ENCODE measurements at regions not wholly inside any gene's neighbourhood (a gene's known extent, or its start where the extent isn't known, plus 50 kb on each side); places are given as distances from the start of the nearest gene placed in this dataset.
"Not testable (repeated sequence)": the region's sequence is repeated elsewhere in the genome, so short reads cannot be mapped to it uniquely, and the experiment has no call there.

GRCh38 chr13:84697591-84697990 lies 815.3 kb upstream of the SLITRK1 start:
- not testable (repeated sequence) for DNase-seq

GRCh38 chr13:84686973-84687372 lies 804.7 kb upstream of the SLITRK1 start:
- DNase-seq, result no peak

GRCh38 chr13:84686458-84686857 lies 804.2 kb upstream of the SLITRK1 start:
- no peak for DNase-seq

- DNase-seq, result no peak
These were observed 802.5 kb upstream of the SLITRK1 start for GRCh38 chr13:84684804-84685203.

GRCh38 chr13:84684048-84684662 lies 801.9 kb upstream of the SLITRK1 start:
- no peak for DNase-seq

- DNase-seq, result no peak
These were observed 801.2 kb upstream of the SLITRK1 start for GRCh38 chr13:84683448-84683847.

- no peak for DNase-seq
These were observed 795.6 kb upstream of the SLITRK1 start for GRCh38 chr13:84677836-84678235.

- no peak for DNase-seq
These were observed 790.3 kb upstream of the SLITRK1 start for GRCh38 chr13:84672616-84673015.

- DNase-seq, result no peak
These were observed 788.0 kb upstream of the SLITRK1 start for GRCh38 chr13:84670245-84670644.

GRCh38 chr13:84668637-84669036 lies 786.4 kb upstream of the SLITRK1 start:
- no peak for DNase-seq

- DNase-seq, result no peak
These were observed 780.2 kb upstream of the SLITRK1 start for GRCh38 chr13:84662491-84662890.

- DNase-seq, result no peak
These were observed 779.4 kb upstream of the SLITRK1 start for GRCh38 chr13:84661718-84662117.

GRCh38 chr13:84659359-84659661 lies 777.0 kb upstream of the SLITRK1 start:
- no peak for DNase-seq

- no peak for DNase-seq
These were observed 776.5 kb upstream of the SLITRK1 start for GRCh38 chr13:84658491-84659358.

GRCh38 chr13:84655677-84656076 lies 773.4 kb upstream of the SLITRK1 start:
- no peak for DNase-seq

- DNase-seq, result no peak
These were observed 772.5 kb upstream of the SLITRK1 start for GRCh38 chr13:84654654-84655275.

- DNase-seq, result no peak
These were observed 771.8 kb upstream of the SLITRK1 start for GRCh38 chr13:84653915-84654534.

- no peak for DNase-seq
These were observed 769.4 kb upstream of the SLITRK1 start for GRCh38 chr13:84651705-84652104.

GRCh38 chr13:84651288-84651687 lies 769.0 kb upstream of the SLITRK1 start:
- DNase-seq, result no peak

GRCh38 chr13:84649853-84650252 lies 767.6 kb upstream of the SLITRK1 start:
- no peak for DNase-seq

- no peak for DNase-seq
These were observed 765.9 kb upstream of the SLITRK1 start for GRCh38 chr13:84648069-84648640.

- no peak for DNase-seq
These were observed 764.7 kb upstream of the SLITRK1 start for GRCh38 chr13:84646957-84647356.
